OCI-LY1 (cell line): ENCODE measurements at regions not wholly inside any gene's neighbourhood (a gene's known extent, or its start where the extent isn't known, plus 50 kb on each side); places are given as distances from the start of the nearest gene placed in this dataset.
"Not testable (repeated sequence)": the region's sequence is repeated elsewhere in the genome, so short reads cannot be mapped to it uniquely, and the experiment has no call there.

Experiments
- H2AFZ ChIP-seq: fragments of 200-600 bp; sonication (generic), shearing (Covaris generic); 2 replicates; pipeline ENCODE4 v1.6.0; 2014; ENCODE audit warnings: antibody characterized with exemption, mild to moderate bottlenecking, low read length
- H3F3A ChIP-seq: fragments of 200-600 bp; sonication (generic), shearing (Covaris generic); 2 replicates; pipeline ENCODE4 v1.6.0; 2014; ENCODE audit warnings: mild to moderate bottlenecking, antibody characterized with exemption, low read length, moderate library complexity; ENCODE audit not compliant: insufficient read depth
- H3K27ac ChIP-seq: fragments of 200-600 bp; sonication (generic); 2 replicates; pipeline ENCODE4 v1.5.1; 2014; ENCODE audit warnings: low read length, mixed run types, mild to moderate bottlenecking, low read depth; ENCODE audit not compliant: poor library complexity, severe bottlenecking
- H3K27me3 ChIP-seq: fragments of 200-600 bp; sonication (generic); 2 replicates; pipeline ENCODE4 v1.6.0; 2014; ENCODE audit warnings: antibody characterized with exemption, mild to moderate bottlenecking, low read length, moderate library complexity; ENCODE audit not compliant: insufficient read depth
- H3K36me3 ChIP-seq: fragments of 200-600 bp; sonication (generic); 2 replicates; pipeline ENCODE4 v1.6.1; 2014; ENCODE audit warnings: mild to moderate bottlenecking, antibody characterized with exemption, low read length, moderate library complexity, mixed read lengths; ENCODE audit not compliant: insufficient read depth
- H3K4me1 ChIP-seq: fragments of 200-600 bp; sonication (generic); 2 replicates; pipeline ENCODE4 v1.5.1; 2014; ENCODE audit warnings: mild to moderate bottlenecking, low read length, moderate library complexity; ENCODE audit not compliant: insufficient read depth, severe bottlenecking
- H3K4me2 ChIP-seq: fragments of 200-600 bp; sonication (generic), shearing (Covaris generic); 2 replicates; pipeline ENCODE4 v1.6.1; 2014; ENCODE audit warnings: low read length
- H3K4me3 ChIP-seq: fragments of 200-600 bp; sonication (generic); 2 replicates; pipeline ENCODE4 v1.5.1; 2014; ENCODE audit warnings: low read length, low read depth, mild to moderate bottlenecking, mixed read lengths; ENCODE audit not compliant: poor library complexity, severe bottlenecking
- H3K79me2 ChIP-seq: fragments of 200-600 bp; shearing (Covaris generic); 2 replicates; pipeline ENCODE4 v1.6.1; 2016; ENCODE audit warnings: mixed run types, low read length, mixed read lengths; ENCODE audit not compliant: insufficient read depth
- H3K9ac ChIP-seq: fragments of 200-600 bp; sonication (generic), shearing (Covaris generic); 2 replicates; pipeline ENCODE4 v1.6.1; 2014; ENCODE audit warnings: mild to moderate bottlenecking, low read length, mixed read lengths
- H3K9me2 ChIP-seq: fragments of 200-600 bp; sonication (generic), shearing (Covaris generic); 2 replicates; pipeline ENCODE4 v1.6.1; 2014; ENCODE audit warnings: low read depth, mild to moderate bottlenecking, low read length, mixed read lengths
- H3K9me3 ChIP-seq: fragments of 200-600 bp; shearing (Covaris generic); 2 replicates; pipeline ENCODE4 v1.6.1; 2014; ENCODE audit warnings: low read length, mixed read lengths
- H4K20me1 ChIP-seq: fragments of 200-600 bp; sonication (generic), shearing (Covaris generic); 2 replicates; pipeline ENCODE4 v1.6.0; 2016; ENCODE audit warnings: mild to moderate bottlenecking, low read length; ENCODE audit not compliant: insufficient read depth
- EZH2 ChIP-seq: fragments of 200-600 bp; sonication (generic), shearing (Covaris generic); IDR thresholded peaks from 2 replicates; pipeline ENCODE4 v1.8.0; 2017; ENCODE audit warnings: borderline replicate concordance, mixed run types, mild to moderate bottlenecking, antibody characterized with exemption, low read length, moderate library complexity, mixed read lengths
- TF ChIP-seq, protein P1 (sequence below): fragments of 200-600 bp; sonication (generic), shearing (Covaris generic); IDR thresholded peaks from 2 replicates; pipeline ENCODE4 v1.5.1; 2017; ENCODE audit warnings: mild to moderate bottlenecking, antibody characterized with exemption, low read length, moderate library complexity, mixed read lengths

DNA sequence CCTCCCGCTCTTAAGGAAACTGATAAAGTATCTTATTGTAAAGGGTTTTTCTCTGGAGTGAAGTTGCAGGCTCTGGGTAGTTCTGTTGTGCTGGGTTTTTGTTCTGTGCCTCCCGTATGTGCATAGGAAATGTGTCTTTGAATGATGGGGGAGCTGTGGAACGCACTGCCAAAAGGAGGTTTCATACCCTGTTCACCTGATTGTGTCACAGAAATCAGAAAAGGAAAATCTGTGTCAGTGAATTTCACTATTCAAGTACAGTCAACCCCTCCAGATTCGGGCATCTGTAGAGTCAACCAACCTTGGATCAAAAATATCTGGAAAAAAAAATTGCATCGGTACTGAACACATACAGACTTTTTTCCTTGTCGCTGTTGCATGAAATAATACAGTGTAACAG, 127.8 kb downstream of the MRPL57 start:
- Histone ChIP-seq H3K27ac (no peak overlapping the region), H3K4me1 (peaks cover 5% of the 10 kb centered on the region), H3K4me3 (no peak overlapping the region), H3K4me2 (no peak overlapping the region), H2AFZ (no peak overlapping the region), H3K9ac (no peak overlapping the region), H3K9me2 (no peaks in the 10 kb centered on the region), H3K36me3 (no peaks in the 10 kb centered on the region), H3K27me3 (no peaks in the 10 kb centered on the region), H4K20me1 (no peaks in the 10 kb centered on the region), H3K9me3 (no peaks in the 10 kb centered on the region), H3K79me2 (no peaks in the 10 kb centered on the region), H3F3A (no peaks in the 10 kb centered on the region)
- TF ChIP-seq EZH2, result no peak
- TF ChIP-seq, protein P1, sequence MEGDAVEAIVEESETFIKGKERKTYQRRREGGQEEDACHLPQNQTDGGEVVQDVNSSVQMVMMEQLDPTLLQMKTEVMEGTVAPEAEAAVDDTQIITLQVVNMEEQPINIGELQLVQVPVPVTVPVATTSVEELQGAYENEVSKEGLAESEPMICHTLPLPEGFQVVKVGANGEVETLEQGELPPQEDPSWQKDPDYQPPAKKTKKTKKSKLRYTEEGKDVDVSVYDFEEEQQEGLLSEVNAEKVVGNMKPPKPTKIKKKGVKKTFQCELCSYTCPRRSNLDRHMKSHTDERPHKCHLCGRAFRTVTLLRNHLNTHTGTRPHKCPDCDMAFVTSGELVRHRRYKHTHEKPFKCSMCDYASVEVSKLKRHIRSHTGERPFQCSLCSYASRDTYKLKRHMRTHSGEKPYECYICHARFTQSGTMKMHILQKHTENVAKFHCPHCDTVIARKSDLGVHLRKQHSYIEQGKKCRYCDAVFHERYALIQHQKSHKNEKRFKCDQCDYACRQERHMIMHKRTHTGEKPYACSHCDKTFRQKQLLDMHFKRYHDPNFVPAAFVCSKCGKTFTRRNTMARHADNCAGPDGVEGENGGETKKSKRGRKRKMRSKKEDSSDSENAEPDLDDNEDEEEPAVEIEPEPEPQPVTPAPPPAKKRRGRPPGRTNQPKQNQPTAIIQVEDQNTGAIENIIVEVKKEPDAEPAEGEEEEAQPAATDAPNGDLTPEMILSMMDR, result no peak

DNA sequence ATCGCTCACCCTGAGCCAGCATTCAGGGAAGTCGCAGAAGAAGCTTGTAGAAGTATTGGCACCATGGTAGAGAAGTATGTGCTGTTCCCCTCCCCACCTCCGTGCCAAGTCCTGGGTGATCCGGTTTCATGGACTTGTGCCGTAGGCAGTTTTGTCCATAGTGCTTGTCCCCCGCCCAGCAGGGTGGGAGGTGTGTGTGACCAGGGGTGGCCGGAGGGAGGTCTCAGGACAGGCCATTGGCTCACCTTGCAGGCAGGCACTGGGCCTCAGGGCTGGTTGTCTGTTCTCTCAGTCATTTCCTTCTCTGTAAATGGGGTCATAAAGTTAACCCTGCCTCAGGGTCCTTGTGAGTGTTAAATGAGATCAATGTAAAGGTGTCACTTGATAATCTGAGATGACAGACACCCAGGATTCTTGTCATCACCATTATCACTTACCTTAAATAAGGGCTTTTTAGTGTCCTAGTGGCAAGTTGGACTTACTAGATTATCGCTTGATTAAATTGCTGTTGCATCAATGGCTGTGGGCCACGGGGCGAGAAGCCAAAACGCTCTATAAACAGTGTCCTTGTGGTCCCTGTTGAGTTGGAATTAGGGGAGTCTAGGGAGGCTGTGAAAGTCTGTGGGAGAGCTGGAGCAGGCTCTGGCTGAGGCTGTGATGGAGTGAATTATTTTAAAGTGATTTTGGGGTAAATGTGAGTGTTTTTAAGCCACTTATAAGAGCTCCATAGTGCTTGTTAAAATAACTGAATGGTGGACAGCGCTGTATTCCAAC, 130.0 kb downstream of the MRPL57 start:
- H3F3A ChIP-seq, H3K4me1 ChIP-seq, H3K36me3 ChIP-seq, H3K4me2 ChIP-seq, H3K27me3 ChIP-seq, H2AFZ ChIP-seq, H3K9me3 ChIP-seq, H3K9me2 ChIP-seq, H3K4me3 ChIP-seq, H3K79me2 ChIP-seq, H3K27ac ChIP-seq, H3K9ac ChIP-seq, H4K20me1 ChIP-seq: not testable (repeated sequence)

DNA sequence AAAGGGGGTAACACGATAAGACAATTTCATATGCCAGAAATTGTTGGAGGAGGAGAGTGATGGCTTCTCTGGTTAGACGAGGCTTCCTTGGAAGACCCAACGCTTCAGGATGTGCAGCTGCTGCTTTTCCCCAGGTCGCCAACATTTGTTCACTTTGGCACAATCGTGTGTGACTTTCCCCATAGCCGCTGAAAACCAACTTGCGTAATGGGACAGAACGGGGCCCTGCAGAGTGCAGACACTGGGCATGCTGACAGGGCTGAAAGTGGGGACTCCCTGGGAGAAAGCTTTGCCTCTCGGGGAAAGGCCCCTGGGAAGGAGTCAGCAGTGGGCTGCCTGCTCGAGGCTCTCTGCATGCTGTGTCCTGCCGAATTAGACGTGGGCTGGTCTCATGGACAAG, 130.7 kb downstream of the MRPL57 start:
- not testable (repeated sequence) for H3K27me3 ChIP-seq, H3K4me1 ChIP-seq, H2AFZ ChIP-seq, H3K79me2 ChIP-seq, H3F3A ChIP-seq, H4K20me1 ChIP-seq, H3K4me3 ChIP-seq, H3K36me3 ChIP-seq, H3K4me2 ChIP-seq, H3K9me3 ChIP-seq, H3K27ac ChIP-seq, H3K9ac ChIP-seq, H3K9me2 ChIP-seq

DNA sequence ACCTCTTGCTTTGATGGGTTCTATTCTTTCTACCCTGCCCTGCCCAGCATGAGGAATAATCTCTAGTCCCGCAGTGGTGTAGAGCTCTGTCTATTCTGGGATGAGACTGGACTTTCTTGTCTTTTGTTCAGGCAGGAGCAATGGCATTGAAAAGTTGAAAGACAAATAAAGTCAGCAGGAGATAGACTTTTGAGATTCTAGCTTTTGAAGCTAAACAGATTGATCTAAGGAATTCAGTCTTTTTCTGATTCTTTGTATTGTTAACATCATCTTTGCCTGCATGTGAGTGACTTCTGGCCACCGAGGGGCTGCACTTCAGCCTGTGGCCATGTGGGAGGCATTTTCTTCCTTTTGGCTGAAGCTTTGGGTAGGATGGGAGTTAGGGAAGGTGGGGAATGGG, 132.4 kb downstream of the MRPL57 start:
- Histone ChIP-seq H3K79me2 (no peaks in the 10 kb centered on the region), H3K36me3 (no peaks in the 10 kb centered on the region), H3K27me3 (no peaks in the 10 kb centered on the region), H3K4me3 (no peak overlapping the region), H3K27ac (no peak overlapping the region), H2AFZ (no peak overlapping the region), H3K9ac (no peak overlapping the region), H3K9me3 (no peaks in the 10 kb centered on the region), H4K20me1 (no peaks in the 10 kb centered on the region), H3K4me1 (no peaks in the 10 kb centered on the region), H3K9me2 (no peaks in the 10 kb centered on the region), H3K4me2 (no peak overlapping the region), H3F3A (no peaks in the 10 kb centered on the region)
- TF ChIP-seq EZH2, result no peak
- TF ChIP-seq, protein P1, result no peak
